ENCODE measurements at regions not wholly inside any gene's neighbourhood (a gene's known extent, or its start where the extent isn't known, plus 50 kb on each side); places are given as distances from the start of the nearest gene placed in this dataset.

GRCh38 chr5:74500110-74500917 lies 140.2 kb downstream of the ENC1 start:
- H3K4me1 ChIP-seq (ENCODE audit: control insufficient read depth, insufficient read depth, low read length), result peaks cover 13% of the 10 kb centered on the region
- H3K27ac ChIP-seq (ENCODE audit: extremely low read depth, low read depth, low read length), result no peak overlapping the region
- TF ChIP-seq YY2 (tag by site-specific recombination; IDR thresholded peaks at IDR 0.05), result no peak
- no peak for TF ChIP-seq ZNF214 (tag by site-specific recombination; IDR thresholded peaks at IDR 0.05; ENCODE audit: borderline replicate concordance)
- no peak for TF ChIP-seq ZNF416 (tag by site-specific recombination; IDR thresholded peaks at IDR 0.05)
- TF ChIP-seq EGR2 (tag by site-specific recombination; IDR thresholded peaks at IDR 0.05; ENCODE audit: low read depth), result no peak
- TF ChIP-seq ZNF555 (tag by site-specific recombination; conservative IDR thresholded peaks at IDR 0.05), result no peak
- TF ChIP-seq BCL11A (tag by site-specific recombination; IDR thresholded peaks at IDR 0.05; ENCODE audit: low read depth), result no peak
- TF ChIP-seq ZEB2 (tag by site-specific recombination; IDR thresholded peaks at IDR 0.05), result no peak
- no peak for TF ChIP-seq ZNF704 (tag by site-specific recombination; IDR thresholded peaks at IDR 0.05)
- TF ChIP-seq ZNF660 (tag by site-specific recombination; IDR thresholded peaks at IDR 0.05), result no peak
- no peak for TF ChIP-seq ZNF146 (tag by site-specific recombination; IDR thresholded peaks at IDR 0.05)
- TF ChIP-seq ZNF26 (tag by site-specific recombination; IDR thresholded peaks at IDR 0.05), result no peak
- TF ChIP-seq ZNF280D (tag by site-specific recombination; IDR thresholded peaks at IDR 0.05), result no peak
- no peak for TF ChIP-seq ZNF138 (tag by site-specific recombination; IDR thresholded peaks at IDR 0.05; ENCODE audit: borderline replicate concordance)
- no peak for TF ChIP-seq ZNF366 (tag by site-specific recombination; conservative IDR thresholded peaks at IDR 0.05)
- no peak for TF ChIP-seq GLIS1 (tag by site-specific recombination; IDR thresholded peaks at IDR 0.05)
- TF ChIP-seq SALL2 (tag by site-specific recombination; IDR thresholded peaks at IDR 0.05; ENCODE audit: borderline replicate concordance), result no peak
- no peak for TF ChIP-seq YY1 (tag by site-specific recombination; IDR thresholded peaks at IDR 0.05)
- POLR2A ChIA-PET, result interaction anchor here (0.5 to 0.7 kb wide), 2 partner anchors 10 to 172 kb away, joined by 4 read pairs; no protein-coding TSS in a partner anchor
- no peaks in the 10 kb centered on the region for H3K36me3 ChIP-seq (ENCODE audit: control insufficient read depth in 2 of 2, insufficient read depth in 1 of 2, low read length in 2 of 2)
- CTCF ChIA-PET, result interaction anchor here (0.5 to 1.2 kb wide), 3 partner anchors 10 to 240 kb away, joined by 3 to 5 read pairs (median 3); no protein-coding TSS in a partner anchor
- H3K9me3 ChIP-seq (ENCODE audit: control insufficient read depth, insufficient read depth, low read depth, low read length), result no peaks in the 10 kb centered on the region
- no peak overlapping the region for H3K4me3 ChIP-seq (ENCODE audit: low read depth, low read length)

- ChIA-PET POLR2A (interaction anchor here (0.5 to 0.7 kb wide), 2 partner anchors 130 to 171 kb away, joined by 4 to 9 read pairs; no protein-coding TSS in a partner anchor), CTCF (interaction anchor here (0.5 to 0.7 kb wide), 2 partner anchors 15 to 96 kb away, joined by 3 read pairs; no protein-coding TSS in a partner anchor)
- peaks cover 13% of the 10 kb centered on the region for H3K4me1 ChIP-seq (ENCODE audit: control insufficient read depth, insufficient read depth, low read length)
- H3K27ac ChIP-seq (ENCODE audit: extremely low read depth, low read depth, low read length), result no peak overlapping the region
- no peaks in the 10 kb centered on the region for H3K9me3 ChIP-seq (ENCODE audit: control insufficient read depth, insufficient read depth, low read depth, low read length)
- no peaks in the 10 kb centered on the region for H3K36me3 ChIP-seq (ENCODE audit: control insufficient read depth in 2 of 2, insufficient read depth in 1 of 2, low read length in 2 of 2)
- no peak for TF ChIP-seq ZNF341 (tag by site-specific recombination; IDR thresholded peaks at IDR 0.05; ENCODE audit: low read depth)
- TF ChIP-seq REST (tag by site-specific recombination; IDR thresholded peaks at IDR 0.05), result 0 out of 2 replicates have a peak, but pooled peaks have one; percentile 30
- no peak overlapping the region for H3K4me3 ChIP-seq (ENCODE audit: low read depth, low read length)
Measured at GRCh38 chr5:74499256-74500050, 141.1 kb downstream of the ENC1 start.

Measured in HEK293 (cell line).